BLaER1 (cell line): ENCODE measurements at regions not wholly inside any gene's neighbourhood (a gene's known extent, or its start where the extent isn't known, plus 50 kb on each side); places are given as distances from the start of the nearest gene placed in this dataset.

ENCODE experiments used
- H3K27ac ChIP-seq: shearing (Covaris generic); formaldehyde crosslinking; 2 replicates; pipeline ENCODE4 v1.8.1; 2022
- H3K27me3 ChIP-seq: shearing (Covaris generic); formaldehyde crosslinking; 2 replicates; pipeline ENCODE4 v1.8.1; 2022
- H3K36me3 ChIP-seq: shearing (Covaris generic); formaldehyde crosslinking; 2 replicates; pipeline ENCODE4 v1.8.1; 2022
- H3K4me1 ChIP-seq: shearing (Covaris generic); formaldehyde crosslinking; 2 replicates; pipeline ENCODE4 v1.8.1; 2022
- H3K4me2 ChIP-seq: shearing (Covaris generic); formaldehyde crosslinking; 2 replicates; pipeline ENCODE4 v1.8.1; 2022
- H3K4me3 ChIP-seq: shearing (Covaris generic); formaldehyde crosslinking; 2 replicates; pipeline ENCODE4 v1.8.1; 2022
- H3K9ac ChIP-seq: shearing (Covaris generic); formaldehyde crosslinking; 2 replicates; pipeline ENCODE4 v1.8.1; 2022
- H3K9me3 ChIP-seq: shearing (Covaris generic); formaldehyde crosslinking; 2 replicates; pipeline ENCODE4 v1.8.1; 2022
- H4K20me1 ChIP-seq: shearing (Covaris generic); formaldehyde crosslinking; 2 replicates; pipeline ENCODE4 v1.8.1; 2022
- Cebpa-rat ChIP-seq: shearing (Covaris generic); IDR thresholded peaks from 2 replicates; pipeline ENCODE4 v1.8.1; 2022

GRCh38 chr13:22195726-22196125, 524.9 kb downstream of the FGF9 start:
- Histone ChIP-seq H4K20me1 (no peaks in the 10 kb centered on the region), H3K9ac (no peak overlapping the region), H3K4me3 (no peak overlapping the region), H3K9me3 (peaks cover 4% of the 10 kb centered on the region; the same call in 1 of the 2 replicates), H3K27ac (no peak overlapping the region), H3K4me2 (no peak overlapping the region), H3K27me3 (no peaks in the 10 kb centered on the region), H3K36me3 (no peaks in the 10 kb centered on the region), H3K4me1 (no peaks in the 10 kb centered on the region)
- no peak for TF ChIP-seq Cebpa-rat

GRCh38 chr13:22196777-22197176, 525.9 kb downstream of the FGF9 start:
- Histone ChIP-seq H3K9ac (no peak overlapping the region), H3K36me3 (no peaks in the 10 kb centered on the region), H3K9me3 (peaks cover 4% of the 10 kb centered on the region; the same call in 1 of the 2 replicates), H3K27me3 (no peaks in the 10 kb centered on the region), H3K27ac (no peak overlapping the region), H3K4me1 (peaks cover 4% of the 10 kb centered on the region; the same call in 1 of the 2 replicates), H4K20me1 (no peaks in the 10 kb centered on the region), H3K4me3 (no peak overlapping the region), H3K4me2 (no peak overlapping the region)
- no peak for TF ChIP-seq Cebpa-rat

GRCh38 chr13:22198001-22198400, 527.1 kb downstream of the FGF9 start:
- peaks cover 4% of the 10 kb centered on the region; the same call in 1 of the 2 replicates for H3K4me1 ChIP-seq
- no peaks in the 10 kb centered on the region for H4K20me1 ChIP-seq
- no peak overlapping the region for H3K9ac ChIP-seq
- no peak overlapping the region for H3K4me2 ChIP-seq
- TF ChIP-seq Cebpa-rat, result no peak
- H3K4me3 ChIP-seq, result no peak overlapping the region
- no peaks in the 10 kb centered on the region for H3K36me3 ChIP-seq
- no peak overlapping the region for H3K27ac ChIP-seq
- no peaks in the 10 kb centered on the region for H3K27me3 ChIP-seq
- peaks cover 3% of the 10 kb centered on the region; the same call in 1 of the 2 replicates for H3K9me3 ChIP-seq

- no peaks in the 10 kb centered on the region for H3K36me3 ChIP-seq
- H3K9ac ChIP-seq, result no peak overlapping the region
- no peak overlapping the region for H3K4me3 ChIP-seq
- H3K4me1 ChIP-seq, result peaks cover 4% of the 10 kb centered on the region; the same call in 1 of the 2 replicates
- no peak for TF ChIP-seq Cebpa-rat
- no peak overlapping the region for H3K4me2 ChIP-seq
- H3K27ac ChIP-seq, result no peak overlapping the region
- H3K9me3 ChIP-seq, result no peaks in the 10 kb centered on the region
- no peaks in the 10 kb centered on the region for H3K27me3 ChIP-seq
- no peaks in the 10 kb centered on the region for H4K20me1 ChIP-seq
Observed at GRCh38 chr13:22198641-22199217, 527.9 kb downstream of the FGF9 start.

GRCh38 chr13:22200440-22200839, 529.6 kb downstream of the FGF9 start:
- peaks cover 4% of the 10 kb centered on the region; the same call in 1 of the 2 replicates for H3K4me1 ChIP-seq
- TF ChIP-seq Cebpa-rat, result no peak
- no peak overlapping the region for H3K9ac ChIP-seq
- no peaks in the 10 kb centered on the region for H3K27me3 ChIP-seq
- H3K27ac ChIP-seq, result no peak overlapping the region
- H3K4me3 ChIP-seq, result no peak overlapping the region
- H4K20me1 ChIP-seq, result no peaks in the 10 kb centered on the region
- no peak overlapping the region for H3K4me2 ChIP-seq
- no peaks in the 10 kb centered on the region for H3K9me3 ChIP-seq
- H3K36me3 ChIP-seq, result no peaks in the 10 kb centered on the region

- H3K9me3 ChIP-seq, result no peaks in the 10 kb centered on the region
- TF ChIP-seq Cebpa-rat, result no peak
- no peak overlapping the region for H3K4me3 ChIP-seq
- H3K4me2 ChIP-seq, result no peak overlapping the region
- no peaks in the 10 kb centered on the region for H4K20me1 ChIP-seq
- no peak overlapping the region for H3K27ac ChIP-seq
- H3K27me3 ChIP-seq, result no peaks in the 10 kb centered on the region
- H3K9ac ChIP-seq, result no peak overlapping the region
- H3K36me3 ChIP-seq, result no peaks in the 10 kb centered on the region
- H3K4me1 ChIP-seq, result peaks cover 4% of the 10 kb centered on the region; the same call in 1 of the 2 replicates
Observed at GRCh38 chr13:22201375-22201925, 530.6 kb downstream of the FGF9 start.

DNA sequence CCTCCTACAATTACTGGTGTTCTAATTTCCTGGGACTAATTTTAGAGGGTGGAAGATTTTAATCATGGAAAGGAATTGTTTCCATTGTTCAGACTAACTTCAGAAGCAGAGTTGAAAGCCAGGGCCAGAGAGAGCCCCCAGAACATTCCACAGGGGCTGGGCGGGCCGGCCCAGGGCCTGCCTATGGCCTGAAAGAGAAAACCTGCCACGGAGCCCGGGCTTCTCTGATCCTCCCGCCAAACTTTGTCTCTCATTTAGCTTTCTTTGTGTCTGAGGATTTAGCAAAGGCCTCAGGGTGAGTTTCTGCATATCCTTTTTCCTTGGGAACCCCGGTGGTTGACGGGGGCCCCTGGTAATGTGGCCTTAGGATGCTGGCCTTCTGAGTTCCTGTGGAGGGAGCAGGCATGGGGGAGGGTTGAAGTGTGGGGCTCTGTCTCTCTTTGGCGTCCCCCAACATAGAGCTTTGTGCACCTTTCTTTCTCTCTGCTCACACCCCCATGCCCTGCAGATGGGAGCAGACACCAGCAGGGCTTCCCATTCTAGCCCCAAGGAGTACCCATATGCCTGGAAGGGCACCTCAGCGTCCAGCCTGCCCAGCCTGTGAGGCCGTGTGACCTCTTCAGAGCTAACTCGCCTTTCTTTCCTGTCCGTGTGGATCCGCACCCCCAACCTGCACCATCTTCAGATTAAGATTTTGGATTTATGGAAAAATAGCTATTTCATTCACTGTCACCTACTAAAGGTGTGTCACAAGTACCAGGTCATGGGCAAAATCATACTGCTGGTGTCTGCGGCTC, 539.5 kb downstream of the FGF9 start:
- no peaks in the 10 kb centered on the region for H3K36me3 ChIP-seq
- no peaks in the 10 kb centered on the region for H3K27me3 ChIP-seq
- no peak overlapping the region for H3K9ac ChIP-seq
- H3K4me2 ChIP-seq, result no peak overlapping the region
- no peaks in the 10 kb centered on the region for H4K20me1 ChIP-seq
- H3K4me3 ChIP-seq, result no peak overlapping the region
- H3K9me3 ChIP-seq, result 0 out of 2 replicates have a peak, but pooled peaks cover 4% of the 10 kb centered on the region
- H3K4me1 ChIP-seq, result peaks cover 34% of the 10 kb centered on the region
- H3K27ac ChIP-seq, result no peak overlapping the region; the same call in 1 of the 2 replicates
- TF ChIP-seq Cebpa-rat, result no peak

DNA sequence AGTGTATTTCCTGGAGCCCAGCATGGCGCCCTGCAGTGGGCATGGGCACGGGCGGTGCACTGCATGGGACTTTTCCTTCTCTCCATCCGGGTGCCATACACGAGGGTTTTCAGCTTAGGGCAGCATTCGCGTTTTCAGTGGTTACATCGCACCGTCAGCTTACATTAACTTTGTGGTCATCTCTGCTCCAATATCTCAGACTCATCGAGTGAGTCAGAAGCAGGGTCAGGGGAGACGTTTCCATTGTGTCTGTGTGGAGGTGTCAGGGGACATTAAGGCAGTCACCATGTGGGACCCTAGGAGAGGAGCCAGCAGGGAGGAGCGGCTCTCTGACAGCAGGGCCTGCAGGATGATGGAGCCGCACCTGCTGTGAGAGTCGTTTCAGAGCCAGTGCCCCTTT, 541.0 kb downstream of the FGF9 start:
- Histone ChIP-seq H3K4me2 (no peak overlapping the region), H3K4me3 (no peak overlapping the region), H3K4me1 (peaks cover 34% of the 10 kb centered on the region), H4K20me1 (no peaks in the 10 kb centered on the region), H3K9me3 (0 out of 2 replicates have a peak, but pooled peaks cover 4% of the 10 kb centered on the region), H3K36me3 (no peaks in the 10 kb centered on the region), H3K27ac (no peak overlapping the region), H3K9ac (no peak overlapping the region), H3K27me3 (no peaks in the 10 kb centered on the region)
- TF ChIP-seq Cebpa-rat, result no peak

DNA sequence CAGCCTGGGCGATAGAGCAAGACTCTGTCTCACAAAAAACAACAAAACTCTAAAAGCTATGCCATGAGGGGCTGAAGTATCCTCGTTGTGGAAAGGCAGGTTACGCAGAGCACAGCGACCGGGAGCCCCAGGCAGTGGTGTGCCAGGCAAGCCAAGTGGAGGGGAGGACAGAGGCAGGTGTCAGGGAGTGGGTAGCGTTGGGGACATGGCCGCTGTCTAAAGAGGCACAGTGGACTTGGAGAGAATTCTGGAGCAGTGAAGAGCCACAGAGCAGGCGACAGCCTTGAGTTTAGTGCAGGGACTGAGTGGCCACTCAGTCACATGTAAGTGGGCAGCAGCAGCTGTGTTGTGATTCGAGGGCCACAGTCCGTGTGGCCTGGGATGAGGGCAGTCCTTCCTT, 541.7 kb downstream of the FGF9 start:
- Histone ChIP-seq H4K20me1 (no peaks in the 10 kb centered on the region), H3K4me2 (no peak overlapping the region), H3K27me3 (no peaks in the 10 kb centered on the region), H3K9me3 (0 out of 2 replicates have a peak, but pooled peaks cover 4% of the 10 kb centered on the region), H3K27ac (no peak overlapping the region), H3K36me3 (no peaks in the 10 kb centered on the region), H3K4me1 (peaks cover 27% of the 10 kb centered on the region), H3K9ac (no peak overlapping the region), H3K4me3 (no peak overlapping the region)
- TF ChIP-seq Cebpa-rat, result no peak

DNA sequence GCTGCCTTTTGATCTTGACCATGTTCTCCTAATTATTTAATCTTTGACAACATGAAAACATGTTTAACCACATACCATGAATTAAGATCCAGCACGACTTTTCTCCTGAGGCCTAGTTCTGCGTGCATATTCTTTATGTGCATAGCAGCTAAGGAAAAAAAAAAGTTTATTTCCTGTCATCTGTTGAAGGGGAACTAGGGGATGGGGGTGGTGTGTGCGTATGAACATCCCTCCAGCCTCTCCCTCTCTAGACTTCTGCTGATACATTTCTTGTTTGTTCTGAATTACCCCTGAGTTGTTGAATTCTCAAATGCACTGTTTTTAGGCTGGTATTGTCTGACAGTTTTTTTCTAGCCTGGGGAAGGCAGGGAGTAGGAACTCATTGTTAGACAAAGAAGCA, 543.3 kb downstream of the FGF9 start:
- Histone ChIP-seq H3K36me3 (no peaks in the 10 kb centered on the region), H3K9me3 (0 out of 2 replicates have a peak, but pooled peaks cover 4% of the 10 kb centered on the region), H3K27ac (no peak overlapping the region), H4K20me1 (no peaks in the 10 kb centered on the region), H3K4me2 (peak overlapping the region; percentile 35), H3K27me3 (no peaks in the 10 kb centered on the region), H3K4me1 (peaks cover 22% of the 10 kb centered on the region), H3K4me3 (no peak overlapping the region), H3K9ac (no peak overlapping the region)
- TF ChIP-seq Cebpa-rat, result no peak
